Endothelial cell (in vitro differentiated cells): ENCODE measurements at regions not wholly inside any gene's neighbourhood (a gene's known extent, or its start where the extent isn't known, plus 50 kb on each side); places are given as distances from the start of the nearest gene placed in this dataset.

Source experiments
- DNase-seq: peaks from one replicate; pipeline ENCODE4 v3.0.0; 2021; ENCODE audit warnings: low spot score
- H3K27ac Mint-ChIP-seq: one replicate; pipeline ENCODE4 v1.8.0; 2021; ENCODE audit warnings: mixed read lengths, inconsistent platforms; ENCODE audit not compliant: unreplicated experiment
- H3K27me3 Mint-ChIP-seq: one replicate; pipeline ENCODE4 v1.8.0; 2021; ENCODE audit warnings: mild to moderate bottlenecking, moderate library complexity, mixed read lengths, inconsistent platforms; ENCODE audit not compliant: unreplicated experiment
- H3K36me3 Mint-ChIP-seq: one replicate; pipeline ENCODE4 v1.8.0; 2021; ENCODE audit warnings: mild to moderate bottlenecking, low read depth, mixed read lengths, inconsistent platforms; ENCODE audit not compliant: unreplicated experiment
- H3K4me1 Mint-ChIP-seq: one replicate; pipeline ENCODE4 v1.8.0; 2021; ENCODE audit warnings: mild to moderate bottlenecking, mixed read lengths, inconsistent platforms; ENCODE audit not compliant: unreplicated experiment
- H3K4me3 Mint-ChIP-seq: one replicate; pipeline ENCODE4 v1.8.0; 2021; ENCODE audit warnings: mild to moderate bottlenecking, mixed read lengths, inconsistent platforms; ENCODE audit not compliant: unreplicated experiment
- H3K9me3 Mint-ChIP-seq: one replicate; pipeline ENCODE4 v1.8.0; 2021; ENCODE audit warnings: mixed read lengths, inconsistent platforms; ENCODE audit not compliant: unreplicated experiment
- TF ChIP-seq, protein P1 (sequence below): fragments of 200-600 bp; sonication (generic); IDR thresholded peaks from one replicate; pipeline ENCODE4 v1.5.0; 2021; ENCODE audit warnings: antibody characterized with exemption; ENCODE audit not compliant: unreplicated experiment

GRCh38 chr5:125579182-125579581 is 832.7 kb upstream of the ZNF608 start:
- DNase-seq, result no peak
- TF ChIP-seq, protein P1, sequence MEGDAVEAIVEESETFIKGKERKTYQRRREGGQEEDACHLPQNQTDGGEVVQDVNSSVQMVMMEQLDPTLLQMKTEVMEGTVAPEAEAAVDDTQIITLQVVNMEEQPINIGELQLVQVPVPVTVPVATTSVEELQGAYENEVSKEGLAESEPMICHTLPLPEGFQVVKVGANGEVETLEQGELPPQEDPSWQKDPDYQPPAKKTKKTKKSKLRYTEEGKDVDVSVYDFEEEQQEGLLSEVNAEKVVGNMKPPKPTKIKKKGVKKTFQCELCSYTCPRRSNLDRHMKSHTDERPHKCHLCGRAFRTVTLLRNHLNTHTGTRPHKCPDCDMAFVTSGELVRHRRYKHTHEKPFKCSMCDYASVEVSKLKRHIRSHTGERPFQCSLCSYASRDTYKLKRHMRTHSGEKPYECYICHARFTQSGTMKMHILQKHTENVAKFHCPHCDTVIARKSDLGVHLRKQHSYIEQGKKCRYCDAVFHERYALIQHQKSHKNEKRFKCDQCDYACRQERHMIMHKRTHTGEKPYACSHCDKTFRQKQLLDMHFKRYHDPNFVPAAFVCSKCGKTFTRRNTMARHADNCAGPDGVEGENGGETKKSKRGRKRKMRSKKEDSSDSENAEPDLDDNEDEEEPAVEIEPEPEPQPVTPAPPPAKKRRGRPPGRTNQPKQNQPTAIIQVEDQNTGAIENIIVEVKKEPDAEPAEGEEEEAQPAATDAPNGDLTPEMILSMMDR, result no peak
- H3K9me3 Mint-ChIP-seq, result no peaks in the 10 kb centered on the region
- no peaks in the 10 kb centered on the region for H3K36me3 Mint-ChIP-seq
- H3K4me1 Mint-ChIP-seq, result peaks cover 3% of the 10 kb centered on the region
- H3K27ac Mint-ChIP-seq, result no peak overlapping the region
- H3K27me3 Mint-ChIP-seq, result no peaks in the 10 kb centered on the region
- no peak overlapping the region for H3K4me3 Mint-ChIP-seq

GRCh38 chr5:125581311-125581710 is 834.9 kb upstream of the ZNF608 start:
- H3K27me3 Mint-ChIP-seq, result no peaks in the 10 kb centered on the region
- no peak for DNase-seq
- no peaks in the 10 kb centered on the region for H3K36me3 Mint-ChIP-seq
- TF ChIP-seq, protein P1, result no peak
- no peaks in the 10 kb centered on the region for H3K4me1 Mint-ChIP-seq
- H3K4me3 Mint-ChIP-seq, result no peak overlapping the region
- no peaks in the 10 kb centered on the region for H3K9me3 Mint-ChIP-seq
- no peak overlapping the region for H3K27ac Mint-ChIP-seq

DNA sequence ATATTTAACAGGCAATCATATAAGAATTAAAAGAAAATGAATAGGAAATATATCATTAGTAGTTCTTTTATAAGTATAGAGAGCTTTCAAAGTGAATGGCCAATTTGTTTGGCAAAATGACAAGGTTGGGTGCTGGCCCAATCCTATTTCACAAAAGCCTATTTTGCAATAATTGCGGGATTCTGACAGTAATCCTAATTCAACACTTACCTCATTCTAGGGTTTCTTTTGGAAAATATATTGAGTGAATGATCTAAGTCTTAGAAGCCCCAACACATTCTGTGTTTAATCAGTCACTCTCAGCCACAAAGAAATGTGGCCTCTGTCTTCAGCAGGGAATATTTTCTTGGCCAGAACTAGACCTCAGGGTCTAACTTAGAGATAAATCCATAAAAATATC is 835.9 kb upstream of the ZNF608 start:
- H3K36me3 Mint-ChIP-seq, result no peaks in the 10 kb centered on the region

GRCh38 chr5:125583321-125584139 is 837.1 kb upstream of the ZNF608 start:
- Mint-ChIP-seq H3K4me3 (no peak overlapping the region), H3K4me1 (no peaks in the 10 kb centered on the region), H3K27me3 (no peaks in the 10 kb centered on the region), H3K27ac (no peak overlapping the region), H3K36me3 (no peaks in the 10 kb centered on the region), H3K9me3 (no peaks in the 10 kb centered on the region)
- DNase-seq, result no peak
- TF ChIP-seq, protein P1, result no peak

More for the DNA sequence above, 835.9 kb upstream of the ZNF608 start:
- no peaks in the 10 kb centered on the region for H3K27me3 Mint-ChIP-seq
- no peak overlapping the region for H3K4me3 Mint-ChIP-seq
- no peak overlapping the region for H3K27ac Mint-ChIP-seq
- no peaks in the 10 kb centered on the region for H3K9me3 Mint-ChIP-seq
- TF ChIP-seq, protein P1, result no peak
- no peaks in the 10 kb centered on the region for H3K4me1 Mint-ChIP-seq
- no peak for DNase-seq

GRCh38 chr5:125584140-125584520 is 837.7 kb upstream of the ZNF608 start:
- H3K36me3 Mint-ChIP-seq, result no peaks in the 10 kb centered on the region
- TF ChIP-seq, protein P1, result no peak
- no peaks in the 10 kb centered on the region for H3K4me1 Mint-ChIP-seq
- H3K9me3 Mint-ChIP-seq, result no peaks in the 10 kb centered on the region
- no peak overlapping the region for H3K4me3 Mint-ChIP-seq
- H3K27me3 Mint-ChIP-seq, result no peaks in the 10 kb centered on the region
- no peak overlapping the region for H3K27ac Mint-ChIP-seq
- DNase-seq, result no peak
